Middle frontal gyrus (tissue), 1 donor: ENCODE measurements at regions not wholly inside any gene's neighbourhood (a gene's known extent, or its start where the extent isn't known, plus 50 kb on each side); places are given as distances from the start of the nearest gene placed in this dataset.
"Not testable (repeated sequence)": the region's sequence is repeated elsewhere in the genome, so short reads cannot be mapped to it uniquely, and the experiment has no call there.

ENCODE experiments used
- DNase-seq: peaks from one replicate; pipeline ENCODE4 v3.0.0-alpha.2; 2015; ENCODE audit warnings: low spot score; ENCODE audit errors: extremely low spot score

- no peak for DNase-seq
These were observed 92.4 kb upstream of the TGM3 start for GRCh38 chr20:2203436-2203835.

GRCh38 chr20:2204021-2204420 is 91.8 kb upstream of the TGM3 start:
- DNase-seq = no peak

- peak; percentile 61 for DNase-seq
These were observed 88.6 kb upstream of the TGM3 start for GRCh38 chr20:2206957-2207769.

- DNase-seq = no peak
These were observed 88.1 kb upstream of the TGM3 start for GRCh38 chr20:2207770-2208097.

- no peak for DNase-seq
These were observed 86.9 kb upstream of the TGM3 start for GRCh38 chr20:2208897-2209296.

- DNase-seq = no peak
These were observed 84.9 kb upstream of the TGM3 start for GRCh38 chr20:2210646-2211552.

GRCh38 chr20:2212456-2213015 is 83.3 kb upstream of the TGM3 start:
- no peak for DNase-seq

- no peak for DNase-seq
These were observed 82.4 kb upstream of the TGM3 start for GRCh38 chr20:2213401-2213800.

- no peak for DNase-seq
These were observed 77.8 kb upstream of the TGM3 start for GRCh38 chr20:2217857-2218539.

GRCh38 chr20:2219481-2220006 is 76.3 kb upstream of the TGM3 start:
- DNase-seq = no peak

GRCh38 chr20:2220298-2220697 is 75.5 kb upstream of the TGM3 start:
- no peak for DNase-seq

GRCh38 chr20:2221921-2222320 is 73.9 kb upstream of the TGM3 start:
- DNase-seq = no peak

GRCh38 chr20:2223558-2224367 is 72.0 kb upstream of the TGM3 start:
- DNase-seq = no peak

- DNase-seq = no peak
These were observed 71.5 kb upstream of the TGM3 start for GRCh38 chr20:2224368-2224639.

- not testable (repeated sequence) for DNase-seq
These were observed 68.5 kb upstream of the TGM3 start for GRCh38 chr20:2227285-2227684.

- DNase-seq = no peak
These were observed 67.9 kb upstream of the TGM3 start for GRCh38 chr20:2227861-2228260.

GRCh38 chr20:2228926-2229325 is 66.9 kb upstream of the TGM3 start:
- DNase-seq = no peak

GRCh38 chr20:2230726-2231488 is 64.9 kb upstream of the TGM3 start:
- no peak for DNase-seq

- DNase-seq = no peak
These were observed 64.1 kb upstream of the TGM3 start for GRCh38 chr20:2231701-2232100.

- DNase-seq = no peak
These were observed 61.1 kb upstream of the TGM3 start for GRCh38 chr20:2234598-2235191.
